Psoas muscle (tissue), 7 donors: ENCODE measurements at regions not wholly inside any gene's neighbourhood (a gene's known extent, or its start where the extent isn't known, plus 50 kb on each side); places are given as distances from the start of the nearest gene placed in this dataset.

ENCODE experiments used
- ATAC-seq, 4 donors: fragments of 200-7000 bp; cut with Tn5 transposase; one replicate each; pipeline ENCODE4 v1.9.1; 2020; ENCODE audit warnings: moderate library complexity in 3 of 4, mild to moderate bottlenecking in 2 of 4
- DNase-seq, 2 donors: peaks; one replicate each; pipeline ENCODE4 v3.0.0-alpha.2; 2020
- H3K27ac ChIP-seq: fragments of 200-600 bp; one replicate; pipeline ENCODE4 v1.8.0; 2022
- H3K27me3 ChIP-seq, 3 donors: fragments of 200-600 bp in 1 of 3; one replicate each; pipeline versions ENCODE4 v1.6.1 to v1.8.0; 2013 to 2022; ENCODE audit warnings: low read length in 2 of 3, mild to moderate bottlenecking in 2 of 3, moderate library complexity in 1 of 3; ENCODE audit not compliant: insufficient read depth in 3 of 3
- H3K36me3 ChIP-seq, 2 donors: fragments of 200-600 bp in 1 of 2; one replicate each; pipeline versions ENCODE4 v1.6.1 to v1.8.0; 2013 to 2022; ENCODE audit warnings: low read depth in 1 of 2, mild to moderate bottlenecking in 1 of 2, moderate library complexity in 1 of 2; ENCODE audit not compliant: insufficient read depth in 1 of 2
- H3K4me1 ChIP-seq: fragments of 200-600 bp; one replicate; pipeline ENCODE4 v1.8.0; 2022
- H3K4me3 ChIP-seq: fragments of 200-600 bp; one replicate; pipeline ENCODE4 v1.8.0; 2022; ENCODE audit warnings: mild to moderate bottlenecking
- H3K9me3 ChIP-seq: fragments of 200-600 bp; one replicate; pipeline ENCODE4 v1.8.0; 2022
- WGBS, 3 donors: extraction: QIAGEN DNeasy Blood & Tissue Kit; methylation state at CpG; one replicate each; pipeline versions ENCODE4 v1.1.6 to v1.1.7; 2013; 5-methylcytosine and 5-hydroxymethylcytosine counted together
- intact Hi-C, 2 donors: fragments of 100-400 bp; cut with DNase I; formaldehyde crosslinking; loops; one replicate each; pipeline versions ENCODE4 v1.11.0 to v1.14.2; 2022
- TF ChIP-seq, protein P1 (sequence below): fragments of 200-600 bp; IDR thresholded peaks from one replicate; pipeline ENCODE4 v1.8.0; 2022; ENCODE audit warnings: antibody characterized with exemption
- donor health status: healthy with polysubstance abuse.
- donor health status: DM: no; HTN: no; CAD: no; lungs with moderate emphysema.
- donor health status: Bipolar disorder and iron deficiency.
- donor health status: healthy.
- donor health status: DM: yes; HTN: yes; CAD: no.
- donor health status: DM: no; HTN: no; CAD: no.
- donor health status: DM: yes; HTN: yes; CAD: no.

- ATAC-seq (no peak), DNase-seq (no peak)
- intact Hi-C loops = no loop called here
- Histone ChIP-seq H3K9me3 (no peaks in the 10 kb centered on the region), H3K4me1 (no peaks in the 10 kb centered on the region), H3K27me3 (no peaks in the 10 kb centered on the region), H3K4me3 (no peak overlapping the region), H3K27ac (no peak overlapping the region), H3K36me3 (no peaks in the 10 kb centered on the region)
- TF ChIP-seq, protein P1, sequence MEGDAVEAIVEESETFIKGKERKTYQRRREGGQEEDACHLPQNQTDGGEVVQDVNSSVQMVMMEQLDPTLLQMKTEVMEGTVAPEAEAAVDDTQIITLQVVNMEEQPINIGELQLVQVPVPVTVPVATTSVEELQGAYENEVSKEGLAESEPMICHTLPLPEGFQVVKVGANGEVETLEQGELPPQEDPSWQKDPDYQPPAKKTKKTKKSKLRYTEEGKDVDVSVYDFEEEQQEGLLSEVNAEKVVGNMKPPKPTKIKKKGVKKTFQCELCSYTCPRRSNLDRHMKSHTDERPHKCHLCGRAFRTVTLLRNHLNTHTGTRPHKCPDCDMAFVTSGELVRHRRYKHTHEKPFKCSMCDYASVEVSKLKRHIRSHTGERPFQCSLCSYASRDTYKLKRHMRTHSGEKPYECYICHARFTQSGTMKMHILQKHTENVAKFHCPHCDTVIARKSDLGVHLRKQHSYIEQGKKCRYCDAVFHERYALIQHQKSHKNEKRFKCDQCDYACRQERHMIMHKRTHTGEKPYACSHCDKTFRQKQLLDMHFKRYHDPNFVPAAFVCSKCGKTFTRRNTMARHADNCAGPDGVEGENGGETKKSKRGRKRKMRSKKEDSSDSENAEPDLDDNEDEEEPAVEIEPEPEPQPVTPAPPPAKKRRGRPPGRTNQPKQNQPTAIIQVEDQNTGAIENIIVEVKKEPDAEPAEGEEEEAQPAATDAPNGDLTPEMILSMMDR = no peak
- 72 to 79% (median 74%) methylated on average over 1 of the region's 1 CpG for WGBS, 3 donors
Measured at GRCh38 chr2:103103678-103104077, 341.8 kb downstream of the TMEM182 start.

DNA sequence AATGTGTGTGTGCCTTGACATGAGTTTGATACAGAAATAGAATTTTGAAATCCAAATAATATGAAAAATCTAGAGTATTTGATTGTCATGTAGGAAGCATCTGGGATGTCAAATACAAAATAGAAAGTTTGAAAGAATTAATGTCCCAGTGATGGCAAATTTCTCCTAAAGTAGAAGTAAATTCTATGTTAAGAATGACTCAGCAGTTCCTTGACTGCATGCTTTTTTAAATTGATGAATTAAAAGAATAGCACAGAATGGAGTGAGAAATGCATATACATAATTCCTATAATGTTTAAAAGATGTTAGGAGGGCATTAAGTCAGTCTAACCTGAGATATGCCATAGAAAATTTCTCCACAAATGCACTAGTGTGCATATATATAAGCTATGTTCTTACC is 357.5 kb downstream of the TMEM182 start:
- ATAC-seq = no peak
- H3K27ac ChIP-seq = no peak overlapping the region
- TF ChIP-seq, protein P1 = no peak
- intact Hi-C loops = no loop called here
- no peaks in the 10 kb centered on the region for H3K36me3 ChIP-seq
- no peaks in the 10 kb centered on the region for H3K9me3 ChIP-seq
- no peak overlapping the region for H3K4me3 ChIP-seq
- H3K4me1 ChIP-seq = no peaks in the 10 kb centered on the region
- DNase-seq = no peak
- H3K27me3 ChIP-seq = peaks cover 0 to 2% (median 0%) of the 10 kb centered on the region in 3 donors

DNA sequence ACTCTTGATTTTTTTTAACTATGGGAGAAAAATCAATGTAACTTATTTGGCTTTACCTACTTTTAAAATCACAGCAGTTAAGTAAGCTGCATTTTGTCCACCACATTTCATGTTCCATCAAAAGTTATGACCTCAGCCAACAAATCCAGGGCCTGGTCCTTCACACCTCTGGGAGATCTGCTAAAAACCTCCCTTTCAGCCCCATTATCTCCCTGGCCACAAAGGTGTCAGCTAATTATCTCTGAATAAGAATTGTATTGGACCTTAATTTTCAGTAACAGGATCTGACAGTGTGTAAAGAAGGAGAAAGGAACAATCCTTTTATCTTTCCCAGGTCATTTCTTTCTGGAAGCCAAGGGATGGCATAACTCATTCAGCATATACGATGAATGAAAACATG is 359.3 kb downstream of the TMEM182 start:
- H3K4me3 ChIP-seq = no peak overlapping the region
- no peak overlapping the region for H3K27ac ChIP-seq
- no peak for ATAC-seq
- intact Hi-C loops = no loop called here
- no peak for DNase-seq
- WGBS, 3 donors = 34 to 42% (median 38%) methylated on average over 1 of the region's 1 CpG
- no peaks in the 10 kb centered on the region for H3K36me3 ChIP-seq
- peaks cover 0 to 5% (median 0%) of the 10 kb centered on the region in 3 donors for H3K27me3 ChIP-seq
- TF ChIP-seq, protein P1 = no peak
- no peaks in the 10 kb centered on the region for H3K9me3 ChIP-seq
- no peaks in the 10 kb centered on the region for H3K4me1 ChIP-seq

- H3K27ac ChIP-seq = no peak overlapping the region
- TF ChIP-seq, protein P1 = no peak
- ATAC-seq (no peak), DNase-seq (no peak)
- H3K36me3 ChIP-seq = no peaks in the 10 kb centered on the region
- WGBS, 3 donors = 76 to 87% (median 78%) methylated on average over 2 of the region's 2 CpGs
- H3K4me3 ChIP-seq = no peak overlapping the region
- intact Hi-C loops = no loop called here
- H3K9me3 ChIP-seq = no peaks in the 10 kb centered on the region
- H3K4me1 ChIP-seq = no peaks in the 10 kb centered on the region
- peaks cover 0 to 8% (median 0%) of the 10 kb centered on the region in 3 donors for H3K27me3 ChIP-seq
Measured at GRCh38 chr2:103123516-103123915, 361.7 kb downstream of the TMEM182 start.

DNA sequence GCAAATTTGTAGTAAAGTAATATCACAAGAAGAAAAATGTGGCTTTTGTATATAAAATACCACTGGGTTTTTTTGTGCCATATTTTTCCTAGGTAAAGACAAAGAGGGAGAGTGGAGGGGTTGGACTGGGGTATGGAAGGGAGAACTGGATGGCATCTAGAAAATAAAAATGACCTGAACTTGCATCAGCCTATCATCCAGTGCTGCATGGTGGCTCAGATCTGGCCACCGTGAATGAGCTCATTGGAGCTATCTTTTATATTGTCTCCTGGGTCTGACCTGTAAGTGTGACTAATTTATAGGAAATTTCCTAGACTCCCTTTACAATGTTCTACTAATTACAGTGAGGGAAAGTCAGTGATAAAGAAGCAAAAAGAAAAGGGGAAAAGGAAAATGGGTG is 369.0 kb downstream of the TMEM182 start:
- H3K36me3 ChIP-seq = no peaks in the 10 kb centered on the region
- intact Hi-C loops = no loop called here

More for the DNA sequence above, 369.0 kb downstream of the TMEM182 start:
- H3K27ac ChIP-seq = no peak overlapping the region
- no peak overlapping the region for H3K4me3 ChIP-seq
- whole genome bisulfite sequencing, 3 donors = 61 to 70% (median 67%) methylated on average over 1 of the region's 1 CpG
- no peaks in the 10 kb centered on the region for H3K4me1 ChIP-seq
- TF ChIP-seq, protein P1 = no peak
- peaks cover 0 to 2% (median 0%) of the 10 kb centered on the region in 3 donors for H3K27me3 ChIP-seq
- ATAC-seq (no peak), DNase-seq (no peak)
- H3K9me3 ChIP-seq = no peaks in the 10 kb centered on the region
